ENCODE measurements at regions not wholly inside any gene's neighbourhood (a gene's known extent, or its start where the extent isn't known, plus 50 kb on each side); places are given as distances from the start of the nearest gene placed in this dataset.

- Histone ChIP-seq H3K9me3 (ENCODE audit: insufficient read depth in 2 of 2, low read depth in 1 of 2, low read length in 1 of 2) (no peaks in the 10 kb centered on the region), H4K91ac (replicated peaks; ENCODE audit: insufficient read length, low read length) (peak overlapping the region; percentile 55), H4K8ac (ENCODE audit: extremely low read depth, insufficient read depth, low read length) (no peak overlapping the region), H2AK5ac (ENCODE audit: low read depth, low read length) (0 out of 2 replicates have a peak overlapping the region, but pooled peaks have one; percentile 75), H3K4me3 (ENCODE audit: extremely low read depth in 1 of 4, insufficient read depth in 2 of 4, low read depth in 3 of 4, low read length in 4 of 4) (no peak overlapping the region), H3K79me1 (ENCODE audit: low read depth, low read length) (no peaks in the 10 kb centered on the region), H2BK5ac (ENCODE audit: low read depth, low read length) (no peak overlapping the region), H3K4me1 (replicated peaks in 1 of 4; ENCODE audit: control insufficient read depth in 3 of 4, insufficient read depth in 4 of 4, low read length in 3 of 4) (peaks cover 0 to 4% (median under 1%) of the 10 kb centered on the region in 4 experiments; a peak in 2 of 7 replicates), H3K18ac (ENCODE audit: extremely low read depth, low read length) (no peak overlapping the region; the same call in 1 of the 2 replicates), H2BK20ac (ENCODE audit: low read length) (peak overlapping the region; percentile 9; the same call in 1 of the 2 replicates), H3K23me2 (ENCODE audit: low read depth, low read length) (no peaks in the 10 kb centered on the region), H3K4ac (replicated peaks; ENCODE audit: insufficient read length, low read depth, low read length) (no peak overlapping the region), H3K14ac (ENCODE audit: insufficient read length) (no peak overlapping the region), H3K27ac (ENCODE audit: low read depth, low read length) (no peak overlapping the region), H3K4me2 (ENCODE audit: insufficient read depth in 1 of 2, low read depth in 2 of 2, low read length in 2 of 2) (no peak overlapping the region), H2BK15ac (ENCODE audit: low read length) (no peak overlapping the region; the same call in 1 of the 2 replicates), H3K36me3 (ENCODE audit: control insufficient read depth in 2 of 4, insufficient read depth in 4 of 4, low read length in 3 of 4) (no peaks in the 10 kb centered on the region), H3K79me2 (ENCODE audit: control insufficient read depth in 1 of 2, insufficient read depth in 2 of 2, low read length in 2 of 2) (no peaks in the 10 kb centered on the region), H3K9ac (replicated peaks in 1 of 4; ENCODE audit: extremely low read depth in 1 of 4, low read depth in 3 of 4, low read length in 3 of 4) (no peak overlapping the region), H3K56ac (replicated peaks; ENCODE audit: insufficient read length, low read depth, low read length) (no peak overlapping the region), H4K20me1 (replicated peaks in 1 of 2; ENCODE audit: control insufficient read depth in 1 of 2, insufficient read depth in 2 of 2, low read length in 2 of 2) (no peaks in the 10 kb centered on the region), H2BK12ac (ENCODE audit: low read depth, low read length) (0 out of 2 replicates have a peak overlapping the region, but pooled peaks have one; percentile 75), H2AFZ (ENCODE audit: low read length) (peak overlapping the region; percentile 10; the same call in 1 of the 2 replicates), H3K27me3 (replicated peaks in 1 of 4; ENCODE audit: control insufficient read depth in 3 of 4, extremely low read depth in 1 of 4, insufficient read depth in 3 of 4, low read length in 3 of 4) (no peaks in the 10 kb centered on the region), H2BK120ac (replicated peaks; ENCODE audit: low read depth, low read length) (no peak overlapping the region), H4K5ac (ENCODE audit: insufficient read length, low read depth, low read length) (no peak overlapping the region), H3K23ac (ENCODE audit: insufficient read length) (no peak overlapping the region)
- no peak for DNase-seq (ENCODE audit: low read depth in 1 of 2, low spot score in 2 of 2)
- FAIRE-seq: no peak
- WGBS, 2 experiments (ENCODE audit: extremely low coverage in 1 of 2, insufficient coverage in 1 of 2, insufficient read length in 1 of 2, insufficient replicate concordance in 2 of 2, low coverage in 1 of 2, low lambda C conversion rate in 2 of 2, missing lambda C conversion rate in 1 of 2): 86% methylated on average over 23 of the region's 29 CpGs; no CpG with 5 or more reads in 1 of the 2 experiments
- ChIA-PET CTCF (ENCODE audit: partially characterized antibody) (interaction anchor here (1.5 kb wide), 1 partner anchor 12 kb away, joined by 3 read pairs; no protein-coding TSS in a partner anchor), POLR2A (ENCODE audit: partially characterized antibody) (no interaction called here)
- TF ChIP-seq ASH2L (IDR thresholded peaks at IDR 0.05; ENCODE audit: low read length) (no peak), TAF7 (optimal IDR thresholded peaks at IDR 0.05; ENCODE audit: borderline replicate concordance, low read depth, low read length) (no peak), SUZ12 (IDR thresholded peaks at IDR 0.05; ENCODE audit: low read length) (no peak), ATF3 (IDR thresholded peaks at IDR 0.05; ENCODE audit: insufficient read depth, low read depth, low read length) (no peak), EZH2 (IDR thresholded peaks at IDR 0.05; ENCODE audit: low read depth, low read length, severe bottlenecking) (no peak), HDAC2 (IDR thresholded peaks at IDR 0.05; ENCODE audit: borderline replicate concordance in 1 of 2, low read depth in 2 of 2, low read length in 2 of 2) (no peak)
Observed at GRCh38 chr5:5572010-5572865, 149.8 kb downstream of the ICE1 start.

Measured in H1 (cell line).